ENCODE measurements at regions not wholly inside any gene's neighbourhood (a gene's known extent, or its start where the extent isn't known, plus 50 kb on each side); places are given as distances from the start of the nearest gene placed in this dataset.

- no peak for TF ChIP-seq CTCF (IDR thresholded peaks at IDR 0.05)
- TF ChIP-seq POLR2A (IDR thresholded peaks at IDR 0.05), result no peak
These were observed 278.6 kb upstream of the C9orf72 start for GRCh38 chr9:27851858-27852257.
